Lower leg skin (tissue), 3 donors: ENCODE measurements at regions not wholly inside any gene's neighbourhood (a gene's known extent, or its start where the extent isn't known, plus 50 kb on each side); places are given as distances from the start of the nearest gene placed in this dataset.

Experiments
- CTCF ChIP-seq, 3 donors: fragments of 450-650 bp; IDR thresholded peaks; one replicate each; pipeline ENCODE4 v1.5.1; 2016; ENCODE audit warnings: antibody characterized with exemption in 3 of 3, mild to moderate bottlenecking in 3 of 3, moderate library complexity in 2 of 3
- POLR2A ChIP-seq, 2 donors: fragments of 450-650 bp; IDR thresholded peaks; one replicate each; pipeline ENCODE4 v1.6.1; 2016 to 2017; ENCODE audit warnings: antibody characterized with exemption in 2 of 2, mild to moderate bottlenecking in 1 of 2, moderate library complexity in 1 of 2

GRCh38 chr6:15874326-15874725 lies 211.5 kb upstream of the DTNBP1 start:
- no peak for TF ChIP-seq CTCF (IDR thresholded peaks at IDR 0.05)
- no peak for TF ChIP-seq POLR2A (IDR thresholded peaks at IDR 0.05)
